HG03354 (cell line): ENCODE measurements at regions not wholly inside any gene's neighbourhood (a gene's known extent, or its start where the extent isn't known, plus 50 kb on each side); places are given as distances from the start of the nearest gene placed in this dataset.

Experiments
- ATAC-seq: cut with Tn5 transposase; IDR thresholded peaks from one replicate; pipeline ENCODE4 v1.9.1; 2021; ENCODE audit warnings: mild to moderate bottlenecking; ENCODE audit not compliant: unreplicated experiment, poor library complexity, severe bottlenecking

DNA sequence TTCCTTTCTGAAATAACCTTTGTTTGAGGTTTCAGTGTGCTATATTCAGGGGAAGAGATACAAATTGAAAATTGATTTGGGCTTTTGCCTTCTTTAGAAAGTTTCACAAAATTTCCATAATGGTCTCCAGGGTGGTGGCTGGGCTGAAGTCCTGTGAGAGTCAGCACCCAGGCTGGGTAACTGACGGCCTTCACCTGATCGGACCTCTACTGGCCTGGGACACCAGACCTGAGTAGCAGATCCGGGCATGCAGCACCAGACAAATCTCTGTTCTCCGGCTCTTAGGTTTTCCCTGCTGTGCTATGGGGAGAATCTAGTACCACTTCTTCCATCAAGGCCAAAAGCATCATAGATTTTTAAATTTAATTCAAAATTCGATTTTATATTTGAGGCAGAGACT lies 133.0 kb upstream of the LMCD1 start:
- ATAC-seq, result no peak

DNA sequence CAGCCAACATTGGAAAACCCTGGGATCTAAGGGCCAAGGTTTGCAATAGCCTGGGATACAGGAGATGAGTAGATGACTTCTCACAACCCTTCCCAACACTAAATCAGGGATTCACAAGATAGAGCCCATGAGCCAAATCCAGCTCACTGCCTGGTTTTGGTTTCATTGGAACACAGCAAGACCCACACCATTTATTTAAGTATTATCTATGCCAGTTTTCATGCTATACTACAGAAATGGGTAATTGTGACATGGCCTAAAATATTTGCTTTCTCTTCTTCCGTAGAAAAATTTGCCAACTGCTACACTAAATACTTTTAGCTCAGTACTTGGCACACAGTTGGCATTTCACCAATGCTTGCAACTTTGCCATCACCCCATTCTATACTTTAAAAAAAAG lies 132.0 kb upstream of the LMCD1 start:
- no peak for ATAC-seq

DNA sequence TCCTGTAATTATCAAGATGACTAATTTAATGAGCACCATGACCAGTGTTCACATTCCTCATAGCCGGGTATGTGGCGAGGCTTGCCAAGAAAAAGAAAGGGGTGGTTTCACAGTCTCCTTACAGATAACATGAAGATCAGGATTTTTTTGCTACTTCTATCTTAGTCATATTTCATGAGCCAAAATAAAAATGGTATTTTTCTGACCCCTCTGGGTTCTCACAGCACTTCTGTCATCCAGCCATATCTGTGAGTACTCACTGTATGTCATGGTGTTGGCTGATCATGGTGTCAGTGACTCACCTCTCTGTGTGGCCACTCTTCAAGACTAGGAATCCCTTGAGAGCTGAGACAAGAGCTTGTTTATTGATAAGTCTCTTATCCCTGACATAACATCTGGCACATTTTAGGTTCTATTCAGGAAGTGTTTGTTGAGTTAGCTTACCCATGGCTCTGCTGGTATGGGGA lies 130.5 kb upstream of the LMCD1 start:
- ATAC-seq, result no peak

DNA sequence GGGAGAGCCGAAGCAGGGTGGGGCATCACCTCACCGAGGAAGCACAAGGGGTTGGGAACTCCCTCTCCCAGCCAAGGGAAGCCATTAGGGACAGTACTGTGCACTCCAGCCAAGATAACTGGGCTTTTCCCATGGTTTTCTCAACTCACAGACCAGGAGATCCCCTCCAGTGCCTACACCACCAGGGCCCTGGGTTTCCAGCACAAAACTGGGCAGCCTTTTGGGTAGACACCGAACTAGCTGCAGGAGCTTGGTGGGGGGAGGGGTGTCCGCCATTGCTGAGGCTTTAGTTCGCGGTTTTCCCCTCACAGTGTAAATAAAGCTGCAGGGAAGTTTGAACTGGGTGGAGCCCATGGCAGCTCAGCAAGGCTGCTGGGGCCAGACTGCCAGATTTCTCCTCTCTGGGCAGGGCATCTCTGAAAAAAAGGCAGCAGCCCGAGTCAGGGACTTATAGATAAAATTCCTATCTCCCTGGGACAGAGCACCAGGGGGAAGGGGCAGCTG lies 129.6 kb upstream of the LMCD1 start:
- no peak for ATAC-seq

DNA sequence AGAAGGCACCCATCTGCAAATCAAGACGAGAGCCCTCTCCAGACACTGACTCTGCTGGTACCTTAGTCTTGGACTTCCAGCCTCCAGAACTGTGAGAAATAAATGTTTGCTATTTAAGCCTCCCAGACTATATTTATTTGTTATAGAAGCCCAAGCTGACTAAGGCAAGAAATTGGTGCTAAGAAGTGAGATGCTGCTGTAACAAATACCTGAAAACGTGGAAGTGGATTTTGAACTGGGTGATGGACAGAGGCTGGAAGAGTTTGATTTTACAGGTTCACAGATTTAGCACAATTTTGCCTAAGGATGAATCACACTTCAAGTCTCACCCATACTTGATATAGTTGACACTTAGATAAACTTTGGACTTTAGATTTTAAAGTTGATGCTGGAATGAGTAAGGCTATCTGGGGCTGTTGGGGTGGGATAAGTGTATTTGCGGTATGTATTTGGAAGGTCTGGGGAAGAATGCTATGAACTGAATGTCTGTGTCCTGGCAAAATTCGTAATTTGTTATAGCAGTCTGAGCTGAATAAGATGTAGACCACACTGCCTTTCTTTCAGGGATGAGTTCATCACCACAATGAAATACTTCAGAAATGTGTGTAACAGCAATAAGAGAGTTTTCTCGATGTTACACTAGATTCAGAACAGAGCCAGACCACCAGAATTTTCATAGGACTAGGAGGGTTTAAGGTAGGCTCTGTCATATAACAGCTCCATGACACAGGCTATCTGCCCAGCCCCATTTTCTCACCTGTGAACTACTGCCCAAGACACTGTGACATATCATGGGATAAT lies 120.5 kb upstream of the LMCD1 start:
- ATAC-seq, result no peak

DNA sequence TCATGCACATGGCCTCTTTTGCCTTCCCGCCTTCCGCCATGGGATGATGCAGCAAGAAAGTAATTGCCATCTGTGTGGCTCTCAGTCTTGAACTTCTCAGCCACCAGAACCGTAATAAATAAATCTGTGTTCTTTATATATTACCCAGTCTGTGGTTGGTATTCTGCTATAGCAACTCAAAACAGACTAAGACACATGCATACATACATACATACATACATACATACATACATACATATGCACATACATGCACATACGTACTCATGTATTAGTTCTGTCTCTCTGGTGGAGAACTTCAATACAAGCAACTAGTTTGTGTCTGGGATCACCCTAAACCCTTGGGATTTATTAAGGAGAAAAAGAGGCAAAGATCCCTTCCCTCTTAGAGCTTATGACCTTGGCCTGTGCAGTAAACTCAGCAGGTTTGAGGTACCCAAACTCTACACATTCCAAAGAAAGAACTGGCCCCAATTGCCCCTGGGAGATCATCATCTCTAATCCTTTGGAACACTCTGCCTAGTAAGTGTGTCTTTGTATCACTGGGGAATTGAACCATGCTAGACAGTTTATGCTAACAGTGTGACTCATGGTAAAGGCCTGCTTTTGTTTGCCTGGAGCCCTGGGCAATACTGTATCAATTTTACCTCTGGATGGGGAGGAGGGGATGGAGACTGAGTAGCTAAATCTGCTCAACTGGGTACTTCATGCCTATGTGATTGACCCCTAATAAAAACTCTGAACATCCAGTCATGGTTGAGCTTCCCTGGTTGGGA lies 115.6 kb upstream of the LMCD1 start:
- ATAC-seq, result no peak

DNA sequence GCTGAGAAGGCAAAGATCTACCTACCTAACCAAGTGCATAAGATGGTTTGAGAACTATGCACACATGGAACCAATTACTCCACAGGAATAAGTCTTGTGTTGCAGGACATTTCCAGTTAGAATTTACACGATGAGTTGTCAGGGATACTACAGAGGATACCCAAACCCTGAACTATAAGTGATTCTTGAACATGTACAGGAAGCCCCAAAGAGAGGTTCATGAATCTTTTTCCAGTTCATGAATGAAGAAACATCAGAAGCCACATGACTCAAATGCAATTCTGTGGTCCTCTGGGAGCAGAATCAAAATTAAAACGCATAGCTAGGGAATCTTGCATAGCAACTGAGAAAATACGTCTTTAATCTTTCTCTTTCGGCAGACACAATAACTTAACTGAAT lies 114.1 kb upstream of the LMCD1 start:
- ATAC-seq, result no peak

DNA sequence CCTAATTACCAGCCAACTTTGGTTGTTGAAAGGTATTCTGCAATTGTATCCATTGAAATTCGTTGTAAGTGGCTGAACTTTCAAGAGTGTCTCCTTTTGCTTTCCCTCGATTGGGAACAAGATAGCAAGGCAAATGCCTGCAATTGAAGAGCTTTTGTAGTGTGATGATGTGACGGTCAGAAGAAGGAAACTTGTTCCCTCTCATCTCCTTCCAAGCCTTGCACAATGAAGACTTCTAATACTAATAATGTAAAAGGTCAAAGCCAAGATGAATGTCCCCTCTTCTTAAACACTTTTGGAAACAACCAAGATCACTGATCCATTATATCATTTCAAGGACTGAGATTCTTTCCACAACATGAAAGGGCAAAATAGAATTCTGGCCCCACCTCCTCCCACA lies 101.9 kb upstream of the LMCD1 start:
- no peak for ATAC-seq

DNA sequence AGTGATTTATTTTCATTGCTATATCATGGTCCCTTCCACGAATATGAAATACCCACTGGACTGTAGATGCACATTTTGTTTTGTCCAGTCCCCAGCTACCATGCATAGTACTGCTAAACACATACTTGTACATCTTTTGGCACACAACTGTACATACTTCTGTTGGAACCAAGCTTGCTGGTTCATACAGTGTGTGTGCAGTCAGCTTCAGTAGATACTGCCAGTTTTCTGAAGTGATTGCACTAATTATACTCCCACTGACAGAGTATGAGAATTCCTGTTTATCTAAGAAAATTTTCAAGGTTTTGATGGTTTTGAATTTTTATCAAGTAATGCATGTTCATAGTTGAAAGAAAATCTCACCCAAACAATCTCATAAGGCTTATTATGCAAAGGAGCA lies 100.7 kb upstream of the LMCD1 start:
- no peak for ATAC-seq

DNA sequence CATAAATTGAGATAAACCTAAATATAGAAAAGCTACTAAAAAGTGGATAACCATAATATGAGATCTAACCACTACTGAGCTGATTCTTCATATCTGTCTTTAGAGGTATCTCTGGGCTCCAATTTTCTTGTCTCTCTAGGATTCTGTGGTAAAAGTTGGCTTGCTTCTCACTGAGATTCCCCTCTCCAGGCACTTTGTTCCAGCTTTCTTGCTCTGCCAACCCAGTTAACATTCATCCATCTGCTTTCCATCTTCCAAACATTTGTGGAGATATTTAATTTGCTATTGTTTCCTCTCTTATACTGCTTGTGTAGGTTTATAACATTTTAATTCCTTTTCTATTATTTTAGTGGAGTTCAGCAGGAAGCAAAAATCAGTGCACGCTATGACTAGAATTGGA lies 97.6 kb upstream of the LMCD1 start:
- no peak for ATAC-seq

DNA sequence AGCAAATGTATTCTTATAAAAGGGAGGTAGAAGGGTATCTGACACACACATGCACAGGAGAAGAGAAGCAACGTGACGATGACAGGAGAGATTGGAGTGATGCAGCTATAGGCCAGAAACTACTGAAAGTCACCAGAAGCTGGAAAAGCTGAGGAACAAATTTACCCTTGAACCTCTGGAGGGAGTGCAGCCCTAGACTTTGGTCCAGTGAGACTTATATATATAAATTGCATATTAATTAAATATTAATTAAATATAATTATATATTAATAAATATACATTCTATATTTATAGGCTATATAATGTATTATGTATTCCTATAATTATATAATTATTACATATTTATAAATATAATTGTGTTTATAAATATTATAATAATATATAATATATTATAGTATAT lies 96.5 kb upstream of the LMCD1 start:
- no peak for ATAC-seq

DNA sequence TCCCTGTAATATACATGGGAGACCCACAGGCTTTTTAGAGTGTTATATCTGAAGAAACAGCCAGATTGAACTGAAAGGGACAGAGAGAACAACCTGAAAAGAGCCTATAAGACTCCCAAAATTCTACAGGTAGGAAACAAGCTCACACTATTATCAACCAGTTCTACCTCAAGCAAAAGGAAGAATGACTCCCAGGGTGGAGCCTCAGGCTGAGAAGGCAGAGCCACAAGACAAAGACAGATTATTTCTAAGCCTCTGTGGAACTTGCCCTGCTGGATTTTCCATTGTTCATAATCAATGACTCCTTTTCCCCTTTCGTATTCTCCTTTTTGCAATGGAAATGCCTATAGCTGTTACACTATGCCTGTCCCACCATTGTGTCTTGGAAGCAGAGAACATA lies 95.1 kb upstream of the LMCD1 start:
- ATAC-seq, result no peak

DNA sequence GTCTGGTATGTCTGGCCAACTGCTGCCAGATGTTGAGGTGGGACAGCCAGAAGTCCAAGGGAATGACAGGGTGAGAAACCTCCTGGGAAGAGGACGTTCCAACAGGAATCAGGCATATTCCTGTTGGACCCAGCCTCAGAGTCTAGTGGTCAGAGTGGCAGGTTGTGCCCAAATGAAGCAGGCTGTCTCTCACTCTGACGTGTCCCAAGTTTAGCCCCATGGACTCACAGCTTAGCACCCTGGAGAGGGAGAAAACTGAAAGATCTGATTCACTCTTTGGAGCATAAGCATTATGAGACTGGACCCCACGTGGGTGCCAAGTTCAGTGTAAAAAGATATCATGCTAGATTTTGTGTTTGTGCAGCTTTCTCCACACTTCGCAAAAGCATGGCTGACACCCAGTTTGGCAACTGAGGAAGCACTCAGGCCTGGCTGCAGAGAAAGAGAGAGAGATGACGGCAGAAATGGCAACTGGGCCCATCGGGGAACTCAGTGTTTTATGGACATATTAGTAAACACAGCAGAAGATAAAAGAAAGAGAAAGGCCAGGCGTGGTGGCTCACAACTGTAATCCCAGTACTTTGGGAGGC lies 88.2 kb upstream of the LMCD1 start:
- no peak for ATAC-seq

DNA sequence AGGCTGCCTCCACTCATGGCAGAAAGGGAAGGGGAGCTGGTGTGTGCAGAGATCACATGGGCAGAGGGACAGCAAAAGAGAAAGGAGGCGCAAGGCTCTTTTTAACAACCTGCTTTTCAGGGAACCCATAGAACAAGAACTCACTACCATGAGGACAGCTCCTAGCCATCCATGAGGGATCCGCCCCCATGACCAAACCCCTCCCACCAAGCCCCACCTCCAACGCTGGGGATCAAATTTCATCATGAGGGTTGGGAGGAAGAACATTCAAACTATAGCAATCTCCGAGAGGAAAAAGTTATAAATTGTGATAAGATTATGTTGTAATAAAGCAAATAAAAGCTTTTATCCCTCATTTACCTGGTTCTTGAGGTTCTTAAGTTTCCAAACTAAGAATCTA lies 84.7 kb upstream of the LMCD1 start:
- no peak for ATAC-seq

DNA sequence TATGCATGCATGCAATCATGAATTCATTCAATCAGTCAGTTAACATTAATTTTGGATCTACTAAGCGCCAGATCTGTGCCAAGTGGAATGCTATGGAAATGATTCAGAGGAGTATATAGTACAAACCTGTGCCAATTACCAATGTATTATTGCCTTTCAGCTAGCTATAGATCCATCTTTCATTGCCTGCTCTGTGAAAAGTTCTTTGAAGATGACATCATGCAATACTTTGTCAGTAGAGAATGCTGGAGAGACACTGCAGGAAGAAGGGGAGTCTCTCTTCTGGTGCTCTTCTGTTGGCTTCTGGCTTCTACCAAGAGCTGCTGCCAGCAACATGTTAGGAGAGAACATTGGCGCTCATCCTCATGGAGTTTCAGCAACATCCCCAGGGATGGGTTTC lies 81.0 kb upstream of the LMCD1 start:
- no peak for ATAC-seq

DNA sequence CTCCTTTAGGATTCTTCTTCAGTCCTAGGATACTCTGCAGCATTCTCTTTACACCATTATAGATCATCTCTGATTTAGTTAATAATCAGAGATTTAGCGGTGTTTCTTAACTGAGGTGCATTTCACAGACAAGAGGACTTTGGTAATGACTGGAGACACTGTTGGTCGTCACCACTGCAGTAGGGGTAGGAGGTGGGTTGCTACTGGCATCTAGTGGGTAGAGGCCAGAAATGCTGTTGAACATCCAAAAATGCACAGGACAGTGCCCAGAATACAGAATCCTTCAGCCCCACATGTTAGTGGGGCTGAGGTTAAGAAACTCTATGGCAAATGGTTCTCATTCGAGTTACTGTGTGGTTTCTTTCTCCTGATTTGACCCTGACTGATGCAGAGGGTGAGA lies 80.4 kb upstream of the LMCD1 start:
- no peak for ATAC-seq

DNA sequence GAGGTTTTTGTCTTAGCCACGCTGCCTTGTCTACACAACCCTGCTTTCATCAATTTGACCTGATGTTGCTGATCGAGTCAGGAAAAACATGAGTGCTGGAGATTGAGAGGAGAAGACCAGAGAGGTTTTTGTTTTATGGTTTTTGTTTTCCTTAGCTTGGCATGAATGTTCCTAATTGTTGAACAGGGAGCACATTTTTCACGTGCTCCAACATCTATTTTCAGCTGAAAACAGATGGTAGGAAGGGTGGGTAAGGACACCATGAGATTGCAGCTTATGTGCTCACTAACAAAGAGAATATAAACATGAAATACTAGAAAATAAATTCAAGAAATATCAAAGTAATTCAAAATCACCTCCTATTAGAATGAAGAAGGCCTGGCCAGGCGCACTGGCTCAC lies 79.9 kb upstream of the LMCD1 start:
- no peak for ATAC-seq

DNA sequence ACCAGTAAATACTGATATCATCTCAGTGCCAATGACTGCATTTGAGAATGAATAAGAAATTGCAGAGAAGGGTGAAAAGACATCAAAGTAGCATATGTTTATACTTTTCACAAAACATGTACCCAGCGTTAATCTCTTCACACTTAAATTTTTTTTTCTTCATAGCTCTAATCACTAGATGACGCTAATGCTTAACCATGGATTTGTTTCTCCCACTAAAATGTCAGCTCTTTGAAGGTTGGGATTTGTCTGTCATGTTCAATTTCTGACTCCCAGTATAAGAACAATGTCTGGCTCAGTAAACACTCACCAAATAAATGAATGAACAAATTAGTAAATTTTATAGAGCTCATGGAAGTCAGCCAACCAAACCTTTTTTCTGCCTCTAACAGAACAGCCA lies 78.3 kb upstream of the LMCD1 start:
- ATAC-seq, result no peak

DNA sequence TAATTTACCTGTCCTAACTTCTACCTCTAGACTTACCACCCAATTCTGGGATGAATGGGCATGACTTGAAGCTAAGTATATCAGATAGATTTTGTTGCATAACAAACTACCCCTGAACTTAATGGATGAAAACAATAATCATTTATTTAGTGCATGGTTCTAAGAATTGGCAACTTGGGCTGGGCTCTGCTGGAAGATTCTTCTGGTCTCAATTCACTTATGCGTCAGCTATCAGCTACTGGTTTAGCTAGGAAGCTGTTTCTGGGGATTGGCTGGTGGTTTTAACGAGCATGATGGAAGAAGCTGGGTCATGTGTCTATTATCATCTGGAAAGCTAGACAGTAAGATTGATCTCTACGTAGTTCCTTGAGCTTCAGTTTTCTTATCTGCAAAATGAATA lies 77.3 kb upstream of the LMCD1 start:
- ATAC-seq, result no peak

DNA sequence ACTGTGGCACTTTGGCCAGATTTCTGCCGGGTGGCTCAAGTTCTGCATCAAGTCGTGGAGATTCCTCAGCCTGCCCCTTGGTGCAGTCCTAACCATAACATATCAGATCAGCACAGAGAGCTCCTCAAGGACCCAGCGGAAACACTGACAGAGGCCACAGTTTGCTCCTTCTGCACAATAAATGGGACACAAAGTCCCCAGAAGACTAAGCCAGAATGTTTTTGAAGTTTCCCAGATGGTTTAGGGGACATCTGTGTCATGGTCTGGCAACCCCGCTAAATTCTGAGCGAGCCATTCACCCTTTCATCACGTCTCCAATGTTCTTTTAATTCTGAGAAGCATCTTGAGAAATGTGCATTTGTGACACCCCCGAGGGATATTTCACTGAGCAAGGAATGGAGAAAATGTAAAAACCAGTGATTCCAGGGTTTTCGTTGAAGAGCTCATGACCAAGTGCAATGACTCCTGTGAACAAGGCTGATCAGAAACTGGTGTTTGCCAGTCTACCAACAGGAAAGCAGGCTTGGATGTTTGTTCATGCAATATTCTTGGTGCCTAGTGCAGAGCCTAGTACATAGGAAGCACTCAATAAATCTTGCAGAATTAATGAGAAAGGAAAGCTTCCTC lies 64.8 kb upstream of the LMCD1 start:
- no peak for ATAC-seq
